GM12878 (cell line): ENCODE measurements at regions not wholly inside any gene's neighbourhood (a gene's known extent, or its start where the extent isn't known, plus 50 kb on each side); places are given as distances from the start of the nearest gene placed in this dataset.

Experiments
- NR2C1 ChIP-seq: fragments of 450-650 bp; IDR thresholded peaks from 2 replicates; pipeline ENCODE4 v1.6.1; 2017; ENCODE audit warnings: antibody characterized with exemption, mild to moderate bottlenecking, moderate library complexity
- YY1 ChIP-seq: IDR thresholded peaks from 2 replicates; pipeline ENCODE4 v1.6.1; 2011; ENCODE audit warnings: low read depth, mild to moderate bottlenecking, low read length
- TF ChIP-seq, protein P1 (sequence below): fragments of 450-650 bp; IDR thresholded peaks from 2 replicates; pipeline ENCODE4 v1.6.1; 2017; ENCODE audit warnings: mild to moderate bottlenecking
- TF ChIP-seq, protein P2 (sequence below): fragments of 450-650 bp; formaldehyde crosslinking; IDR thresholded peaks from 2 replicates; pipeline ENCODE4 v1.5.0; 2022; ENCODE audit warnings: mild to moderate bottlenecking, missing genetic modification characterization
- TF ChIP-seq, protein P3 (sequence below): fragments of 450-650 bp; IDR thresholded peaks from 2 replicates; pipeline ENCODE4 v1.6.1; 2017; ENCODE audit warnings: mild to moderate bottlenecking, moderate library complexity

DNA sequence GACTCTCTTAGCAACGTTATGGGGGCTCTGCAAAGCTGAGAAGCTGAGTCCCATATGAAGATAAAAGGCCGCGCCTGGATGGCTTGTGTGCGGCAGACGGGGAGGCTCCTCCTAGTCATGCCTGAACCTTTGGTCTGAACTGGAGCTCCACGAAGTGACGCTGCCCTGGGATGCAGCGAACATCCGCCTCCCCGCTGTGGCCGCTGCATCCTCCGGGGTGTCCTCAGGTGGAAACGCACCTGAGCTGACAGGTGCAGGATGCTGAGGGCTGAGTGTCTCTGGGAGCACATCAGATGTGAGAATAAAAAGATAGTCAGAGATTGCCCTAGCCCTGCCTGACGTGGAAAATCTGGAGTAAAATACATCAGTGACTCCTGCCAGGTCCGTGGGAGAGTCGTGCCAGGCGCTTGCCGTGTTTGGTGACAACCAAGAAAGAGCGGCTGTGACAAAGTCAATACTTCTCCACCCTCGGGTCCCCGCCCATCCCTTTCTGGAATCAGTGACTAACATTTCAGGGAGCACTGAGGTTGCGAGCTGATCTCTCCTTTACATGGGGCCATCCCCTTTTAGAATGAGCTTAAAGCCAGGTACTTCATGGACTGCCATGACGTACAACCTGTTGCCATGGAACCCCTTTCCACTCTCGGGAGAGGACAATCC lies 162.8 kb upstream of the AFDN start (continued):
- TF ChIP-seq, protein P1, sequence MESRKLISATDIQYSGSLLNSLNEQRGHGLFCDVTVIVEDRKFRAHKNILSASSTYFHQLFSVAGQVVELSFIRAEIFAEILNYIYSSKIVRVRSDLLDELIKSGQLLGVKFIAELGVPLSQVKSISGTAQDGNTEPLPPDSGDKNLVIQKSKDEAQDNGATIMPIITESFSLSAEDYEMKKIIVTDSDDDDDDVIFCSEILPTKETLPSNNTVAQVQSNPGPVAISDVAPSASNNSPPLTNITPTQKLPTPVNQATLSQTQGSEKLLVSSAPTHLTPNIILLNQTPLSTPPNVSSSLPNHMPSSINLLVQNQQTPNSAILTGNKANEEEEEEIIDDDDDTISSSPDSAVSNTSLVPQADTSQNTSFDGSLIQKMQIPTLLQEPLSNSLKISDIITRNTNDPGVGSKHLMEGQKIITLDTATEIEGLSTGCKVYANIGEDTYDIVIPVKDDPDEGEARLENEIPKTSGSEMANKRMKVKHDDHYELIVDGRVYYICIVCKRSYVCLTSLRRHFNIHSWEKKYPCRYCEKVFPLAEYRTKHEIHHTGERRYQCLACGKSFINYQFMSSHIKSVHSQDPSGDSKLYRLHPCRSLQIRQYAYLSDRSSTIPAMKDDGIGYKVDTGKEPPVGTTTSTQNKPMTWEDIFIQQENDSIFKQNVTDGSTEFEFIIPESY: no peak
- no peak for TF ChIP-seq YY1
- TF ChIP-seq, protein P2, sequence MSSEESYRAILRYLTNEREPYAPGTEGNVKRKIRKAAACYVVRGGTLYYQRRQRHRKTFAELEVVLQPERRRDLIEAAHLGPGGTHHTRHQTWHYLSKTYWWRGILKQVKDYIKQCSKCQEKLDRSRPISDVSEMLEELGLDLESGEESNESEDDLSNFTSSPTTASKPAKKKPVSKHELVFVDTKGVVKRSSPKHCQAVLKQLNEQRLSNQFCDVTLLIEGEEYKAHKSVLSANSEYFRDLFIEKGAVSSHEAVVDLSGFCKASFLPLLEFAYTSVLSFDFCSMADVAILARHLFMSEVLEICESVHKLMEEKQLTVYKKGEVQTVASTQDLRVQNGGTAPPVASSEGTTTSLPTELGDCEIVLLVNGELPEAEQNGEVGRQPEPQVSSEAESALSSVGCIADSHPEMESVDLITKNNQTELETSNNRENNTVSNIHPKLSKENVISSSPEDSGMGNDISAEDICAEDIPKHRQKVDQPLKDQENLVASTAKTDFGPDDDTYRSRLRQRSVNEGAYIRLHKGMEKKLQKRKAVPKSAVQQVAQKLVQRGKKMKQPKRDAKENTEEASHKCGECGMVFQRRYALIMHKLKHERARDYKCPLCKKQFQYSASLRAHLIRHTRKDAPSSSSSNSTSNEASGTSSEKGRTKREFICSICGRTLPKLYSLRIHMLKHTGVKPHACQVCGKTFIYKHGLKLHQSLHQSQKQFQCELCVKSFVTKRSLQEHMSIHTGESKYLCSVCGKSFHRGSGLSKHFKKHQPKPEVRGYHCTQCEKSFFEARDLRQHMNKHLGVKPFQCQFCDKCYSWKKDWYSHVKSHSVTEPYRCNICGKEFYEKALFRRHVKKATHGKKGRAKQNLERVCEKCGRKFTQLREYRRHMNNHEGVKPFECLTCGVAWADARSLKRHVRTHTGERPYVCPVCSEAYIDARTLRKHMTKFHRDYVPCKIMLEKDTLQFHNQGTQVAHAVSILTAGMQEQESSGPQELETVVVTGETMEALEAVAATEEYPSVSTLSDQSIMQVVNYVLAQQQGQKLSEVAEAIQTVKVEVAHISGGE (CRISPR knock-in tag): no peak
- TF ChIP-seq, protein P3, sequence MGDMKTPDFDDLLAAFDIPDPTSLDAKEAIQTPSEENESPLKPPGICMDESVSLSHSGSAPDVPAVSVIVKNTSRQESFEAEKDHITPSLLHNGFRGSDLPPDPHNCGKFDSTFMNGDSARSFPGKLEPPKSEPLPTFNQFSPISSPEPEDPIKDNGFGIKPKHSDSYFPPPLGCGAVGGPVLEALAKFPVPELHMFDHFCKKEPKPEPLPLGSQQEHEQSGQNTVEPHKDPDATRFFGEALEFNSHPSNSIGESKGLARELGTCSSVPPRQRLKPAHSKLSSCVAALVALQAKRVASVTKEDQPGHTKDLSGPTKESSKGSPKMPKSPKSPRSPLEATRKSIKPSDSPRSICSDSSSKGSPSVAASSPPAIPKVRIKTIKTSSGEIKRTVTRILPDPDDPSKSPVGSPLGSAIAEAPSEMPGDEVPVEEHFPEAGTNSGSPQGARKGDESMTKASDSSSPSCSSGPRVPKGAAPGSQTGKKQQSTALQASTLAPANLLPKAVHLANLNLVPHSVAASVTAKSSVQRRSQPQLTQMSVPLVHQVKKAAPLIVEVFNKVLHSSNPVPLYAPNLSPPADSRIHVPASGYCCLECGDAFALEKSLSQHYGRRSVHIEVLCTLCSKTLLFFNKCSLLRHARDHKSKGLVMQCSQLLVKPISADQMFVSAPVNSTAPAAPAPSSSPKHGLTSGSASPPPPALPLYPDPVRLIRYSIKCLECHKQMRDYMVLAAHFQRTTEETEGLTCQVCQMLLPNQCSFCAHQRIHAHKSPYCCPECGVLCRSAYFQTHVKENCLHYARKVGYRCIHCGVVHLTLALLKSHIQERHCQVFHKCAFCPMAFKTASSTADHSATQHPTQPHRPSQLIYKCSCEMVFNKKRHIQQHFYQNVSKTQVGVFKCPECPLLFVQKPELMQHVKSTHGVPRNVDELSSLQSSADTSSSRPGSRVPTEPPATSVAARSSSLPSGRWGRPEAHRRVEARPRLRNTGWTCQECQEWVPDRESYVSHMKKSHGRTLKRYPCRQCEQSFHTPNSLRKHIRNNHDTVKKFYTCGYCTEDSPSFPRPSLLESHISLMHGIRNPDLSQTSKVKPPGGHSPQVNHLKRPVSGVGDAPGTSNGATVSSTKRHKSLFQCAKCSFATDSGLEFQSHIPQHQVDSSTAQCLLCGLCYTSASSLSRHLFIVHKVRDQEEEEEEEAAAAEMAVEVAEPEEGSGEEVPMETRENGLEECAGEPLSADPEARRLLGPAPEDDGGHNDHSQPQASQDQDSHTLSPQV: no peak
- no peak for TF ChIP-seq NR2C1
